ENCODE measurements at regions not wholly inside any gene's neighbourhood (a gene's known extent, or its start where the extent isn't known, plus 50 kb on each side); places are given as distances from the start of the nearest gene placed in this dataset.

GRCh38 chr4:72959411-72959810 lies 110.1 kb downstream of the COX18 start:
- TF ChIP-seq CTCF (conservative IDR thresholded peaks at IDR 0.05 in 1 of 2, IDR thresholded peaks at IDR 0.05 in 1 of 2; ENCODE audit: low read depth in 1 of 2, low read length in 2 of 2) (no peak), EZH2 (IDR thresholded peaks at IDR 0.05; ENCODE audit: low read length, missing control alignments) (no peak)
